ENCODE measurements at regions not wholly inside any gene's neighbourhood (a gene's known extent, or its start where the extent isn't known, plus 50 kb on each side); places are given as distances from the start of the nearest gene placed in this dataset.

- H3K4me1 Mint-ChIP-seq (ENCODE audit: low read depth) = peaks cover 8% of the 10 kb centered on the region
- no peak overlapping the region for H3K27ac Mint-ChIP-seq
- intact Hi-C loops (cut with DNase I, micrococcal nuclease) = no loop called here
- H3K36me3 ChIP-seq (ENCODE audit: insufficient read depth, low read length) = no peaks in the 10 kb centered on the region
- H3K27me3 Mint-ChIP-seq = no peaks in the 10 kb centered on the region
- ChIA-PET CTCF (no interaction called here), POLR2A (interaction anchor here (0.9 kb wide), 1 partner anchor 197 kb away, joined by 3 read pairs; no protein-coding TSS in a partner anchor)
- no peaks in the 10 kb centered on the region for H3K36me3 Mint-ChIP-seq (ENCODE audit: low read depth)
- ATAC-seq (ENCODE audit: poor library complexity) (no peak), DNase-seq (no peak)
- no peak for TF ChIP-seq CTCF (IDR thresholded peaks at IDR 0.05)
- no peak overlapping the region for H3K4me3 ChIP-seq (ENCODE audit: low read length)
- no peaks in the 10 kb centered on the region for H3K27me3 ChIP-seq (ENCODE audit: control insufficient read depth in 1 of 2, insufficient read depth in 2 of 2, low read length in 2 of 2)
- no peak overlapping the region for H3K4me3 Mint-ChIP-seq
- no peak overlapping the region for H3K27ac ChIP-seq (ENCODE audit: low read depth in 1 of 2, low read length in 2 of 2)
- no peaks in the 10 kb centered on the region for H3K9me3 Mint-ChIP-seq
- peaks cover 0 to 6% of the 10 kb centered on the region in 2 experiments for H3K9me3 ChIP-seq (ENCODE audit: control insufficient read depth in 1 of 2, insufficient read depth in 1 of 2, low read length in 2 of 2)
- no peaks in the 10 kb centered on the region for H3K4me1 ChIP-seq (ENCODE audit: insufficient read depth, low read length)
These were observed 78.4 kb upstream of the CTDP1 start for GRCh38 chr18:79601234-79601633.

GRCh38 chr18:79603321-79604204 is 76.0 kb upstream of the CTDP1 start:
- CTCF ChIA-PET = no interaction called here
- no peak for TF ChIP-seq CTCF (IDR thresholded peaks at IDR 0.05)
- intact Hi-C loops (cut with DNase I, micrococcal nuclease) = no loop called here

GRCh38 chr18:79604205-79604912 is 75.2 kb upstream of the CTDP1 start:
- ATAC-seq (ENCODE audit: poor library complexity) = no peak
- H3K36me3 Mint-ChIP-seq (ENCODE audit: low read depth) = no peaks in the 10 kb centered on the region
- CTCF ChIA-PET = no interaction called here

More at GRCh38 chr18:79603321-79604204, 76.0 kb upstream of the CTDP1 start:
- H3K36me3 ChIP-seq (ENCODE audit: insufficient read depth, low read length) = no peaks in the 10 kb centered on the region
- no peaks in the 10 kb centered on the region for H3K27me3 Mint-ChIP-seq
- H3K9me3 ChIP-seq (ENCODE audit: control insufficient read depth in 1 of 2, insufficient read depth in 1 of 2, low read length in 2 of 2) = peaks cover 0 to 6% of the 10 kb centered on the region in 2 experiments
- no peaks in the 10 kb centered on the region for H3K4me1 ChIP-seq (ENCODE audit: insufficient read depth, low read length)
- no peak for DNase-seq
- H3K36me3 Mint-ChIP-seq (ENCODE audit: low read depth) = no peaks in the 10 kb centered on the region
- H3K4me1 Mint-ChIP-seq (ENCODE audit: low read depth) = peaks cover 8% of the 10 kb centered on the region
- POLR2A ChIA-PET = no interaction called here
- H3K9me3 Mint-ChIP-seq = no peaks in the 10 kb centered on the region
- H3K4me3 ChIP-seq (ENCODE audit: low read length) = no peak overlapping the region
- H3K4me3 Mint-ChIP-seq = no peak overlapping the region
- no peak overlapping the region for H3K27ac Mint-ChIP-seq
- H3K27me3 ChIP-seq (ENCODE audit: control insufficient read depth in 1 of 2, insufficient read depth in 2 of 2, low read length in 2 of 2) = no peaks in the 10 kb centered on the region
- no peak for ATAC-seq (ENCODE audit: poor library complexity)
- H3K27ac ChIP-seq (ENCODE audit: low read depth in 1 of 2, low read length in 2 of 2) = no peak overlapping the region

More at GRCh38 chr18:79604205-79604912, 75.2 kb upstream of the CTDP1 start:
- Histone ChIP-seq H3K4me1 (ENCODE audit: insufficient read depth, low read length) (no peaks in the 10 kb centered on the region), H3K36me3 (ENCODE audit: insufficient read depth, low read length) (no peaks in the 10 kb centered on the region), H3K4me3 (ENCODE audit: low read length) (no peak overlapping the region), H3K27me3 (ENCODE audit: control insufficient read depth in 1 of 2, insufficient read depth in 2 of 2, low read length in 2 of 2) (no peaks in the 10 kb centered on the region), H3K9me3 (ENCODE audit: control insufficient read depth in 1 of 2, insufficient read depth in 1 of 2, low read length in 2 of 2) (peaks cover 0 to 6% of the 10 kb centered on the region in 2 experiments), H3K27ac (ENCODE audit: low read depth in 1 of 2, low read length in 2 of 2) (no peak overlapping the region)
- no peak for DNase-seq
- no peak for TF ChIP-seq CTCF (IDR thresholded peaks at IDR 0.05)
- Mint-ChIP-seq H3K4me1 (ENCODE audit: low read depth) (peaks cover 8% of the 10 kb centered on the region), H3K9me3 (no peaks in the 10 kb centered on the region), H3K27ac (no peak overlapping the region), H3K27me3 (no peaks in the 10 kb centered on the region), H3K4me3 (no peak overlapping the region)
- intact Hi-C loops (cut with DNase I, micrococcal nuclease) = no loop called here
- POLR2A ChIA-PET = no interaction called here
